HG03378 (cell line): ENCODE measurements at regions not wholly inside any gene's neighbourhood (a gene's known extent, or its start where the extent isn't known, plus 50 kb on each side); places are given as distances from the start of the nearest gene placed in this dataset.

Source experiments
- ATAC-seq: cut with Tn5 transposase; IDR thresholded peaks from one replicate; pipeline ENCODE4 v1.9.1; 2021; ENCODE audit warnings: mild to moderate bottlenecking, moderate library complexity; ENCODE audit not compliant: unreplicated experiment

DNA sequence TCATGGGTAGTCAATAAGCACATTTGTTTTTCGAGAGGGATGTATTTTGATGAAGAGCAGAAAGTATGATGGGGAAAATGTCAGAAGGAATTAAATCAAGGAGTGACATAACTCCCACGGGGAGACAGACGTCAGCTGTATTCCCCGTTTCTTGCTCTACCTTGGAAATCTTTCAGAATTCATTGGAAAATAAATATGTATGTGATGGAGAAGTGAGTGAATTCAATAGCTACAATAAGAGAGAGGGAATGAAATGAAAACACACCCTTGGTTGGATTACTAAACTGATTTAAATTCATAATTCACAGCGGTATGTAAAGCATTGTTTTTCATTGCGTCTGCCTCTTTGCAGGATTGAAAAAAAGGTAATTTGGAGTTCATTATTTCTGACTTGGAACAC, 209.7 kb upstream of the KLF4 start:
- no peak for ATAC-seq

DNA sequence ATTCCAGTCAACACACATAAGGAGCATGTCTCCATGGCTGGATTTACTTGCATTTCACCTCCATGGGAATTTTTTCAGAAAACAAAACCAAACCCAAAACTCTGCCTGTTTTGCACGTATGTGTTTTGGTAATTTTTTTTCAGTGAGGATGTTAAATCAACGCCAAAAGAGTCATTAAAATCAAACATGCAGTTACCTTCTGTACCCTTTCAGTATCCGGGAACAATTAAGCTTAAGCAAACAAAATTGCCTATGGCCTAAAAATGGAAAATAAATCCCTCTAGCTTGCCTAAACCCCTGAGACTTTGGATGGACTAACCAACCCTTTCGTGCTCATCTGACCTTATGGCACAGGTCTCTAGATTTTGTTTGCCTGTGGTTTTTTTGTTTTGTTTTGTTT, 209.2 kb upstream of the KLF4 start:
- ATAC-seq, result no peak

DNA sequence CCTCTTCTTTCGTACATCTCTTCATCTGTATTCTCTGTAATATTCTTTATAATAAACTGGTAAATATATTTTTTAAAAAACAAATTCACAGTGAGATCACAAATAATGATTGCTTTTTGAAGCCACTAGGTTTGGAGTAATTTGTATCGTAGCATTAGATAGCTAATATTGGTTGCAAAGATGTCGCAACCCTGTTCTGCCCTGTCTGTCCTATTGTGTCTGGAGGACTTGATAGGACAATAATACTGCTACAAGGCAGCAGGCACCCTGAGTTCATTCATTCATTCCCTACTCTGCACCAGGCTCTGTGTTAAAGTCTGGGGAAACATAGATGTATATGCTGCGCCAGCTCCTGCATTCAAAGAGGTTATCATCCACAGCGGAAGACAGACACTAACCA, 206.7 kb upstream of the KLF4 start:
- no peak for ATAC-seq

DNA sequence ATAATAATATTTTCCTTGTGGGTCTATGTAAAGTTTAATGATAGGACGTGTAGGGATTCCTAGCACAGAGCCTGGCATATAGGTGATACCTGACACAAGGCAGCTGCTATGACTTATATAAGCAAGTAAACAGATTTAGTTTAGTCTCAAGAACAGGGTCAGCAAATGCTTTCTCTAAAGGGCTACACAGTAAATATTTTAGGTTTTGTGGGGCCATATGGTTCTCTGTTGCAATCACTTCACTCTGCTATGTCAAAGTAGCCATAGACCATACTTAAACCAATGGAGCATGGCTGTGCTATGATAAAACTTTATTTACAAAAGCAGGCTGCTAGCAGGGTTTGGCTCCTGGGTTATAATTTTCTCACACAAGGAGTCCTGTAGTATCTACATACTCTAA, 204.8 kb upstream of the KLF4 start:
- ATAC-seq, result no peak

DNA sequence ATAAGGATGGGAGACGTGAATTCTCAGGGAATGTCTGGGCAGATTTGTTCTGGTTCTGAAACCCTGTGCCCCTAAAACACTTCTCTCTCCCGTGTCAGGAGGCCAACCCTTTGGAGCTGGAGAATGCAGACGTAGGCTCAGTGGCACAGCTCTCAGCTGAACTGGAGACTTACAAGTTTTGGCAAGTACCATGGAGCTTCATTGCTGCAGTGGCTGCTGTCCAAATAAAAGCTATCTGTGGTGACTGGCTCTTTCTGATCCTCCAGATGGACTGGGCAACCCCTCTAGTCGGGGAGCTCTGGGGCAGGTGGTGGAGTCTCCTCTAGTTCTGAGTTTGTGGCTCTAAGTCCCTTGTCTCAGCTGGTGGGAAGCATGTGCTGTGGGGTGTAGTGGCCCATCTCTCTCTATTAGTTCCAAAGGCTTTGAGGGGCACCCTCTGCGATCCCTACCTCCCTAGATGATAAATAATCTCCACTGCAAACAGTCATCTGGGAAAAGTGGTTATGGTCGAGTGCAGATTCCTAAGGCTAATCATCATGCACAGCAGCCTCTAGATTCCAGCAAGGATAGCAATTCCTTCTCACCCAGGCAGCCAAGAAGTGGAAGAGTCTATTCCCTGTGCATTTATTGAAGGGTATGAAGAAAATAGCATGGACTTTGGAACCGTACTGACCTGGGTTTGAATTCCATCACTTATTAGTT, 204.2 kb upstream of the KLF4 start:
- ATAC-seq, result no peak

DNA sequence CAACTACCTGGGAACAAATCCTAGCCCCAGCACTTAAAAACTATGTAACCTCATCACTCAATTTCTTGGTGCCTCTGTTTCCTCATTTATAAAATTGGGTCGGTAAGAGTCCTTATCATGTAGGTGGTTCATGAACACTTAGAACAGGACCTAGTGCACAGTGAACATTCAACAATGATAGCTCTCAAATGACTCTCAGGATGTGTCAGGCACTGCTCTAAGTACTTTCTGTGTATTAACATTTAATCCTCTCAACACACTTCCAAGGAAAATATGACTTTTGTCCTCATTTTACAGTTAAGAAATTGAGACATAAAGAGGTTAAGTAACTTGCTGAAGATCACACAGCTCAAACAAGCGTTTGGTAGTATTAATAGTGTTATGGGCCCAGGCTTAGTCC, 202.1 kb upstream of the KLF4 start:
- no peak for ATAC-seq

DNA sequence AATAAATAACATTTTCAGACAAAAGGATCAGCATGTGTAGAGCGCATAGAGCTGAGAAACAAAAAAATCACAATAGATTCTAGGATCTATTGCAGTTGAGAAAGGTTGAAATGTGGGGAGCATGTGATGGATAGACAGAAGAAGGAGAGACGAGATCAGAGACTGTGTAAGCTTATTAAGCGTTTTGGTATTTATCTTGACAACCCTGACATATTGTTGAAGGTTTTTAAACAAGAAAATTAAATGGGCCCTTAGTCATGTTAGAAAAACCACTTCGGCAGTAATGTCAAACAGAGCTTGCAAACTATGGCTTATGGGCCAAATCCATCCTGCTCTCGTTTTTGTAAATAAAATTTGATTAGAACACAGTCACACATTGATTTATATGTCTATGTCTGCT, 200.5 kb upstream of the KLF4 start:
- ATAC-seq, result no peak

DNA sequence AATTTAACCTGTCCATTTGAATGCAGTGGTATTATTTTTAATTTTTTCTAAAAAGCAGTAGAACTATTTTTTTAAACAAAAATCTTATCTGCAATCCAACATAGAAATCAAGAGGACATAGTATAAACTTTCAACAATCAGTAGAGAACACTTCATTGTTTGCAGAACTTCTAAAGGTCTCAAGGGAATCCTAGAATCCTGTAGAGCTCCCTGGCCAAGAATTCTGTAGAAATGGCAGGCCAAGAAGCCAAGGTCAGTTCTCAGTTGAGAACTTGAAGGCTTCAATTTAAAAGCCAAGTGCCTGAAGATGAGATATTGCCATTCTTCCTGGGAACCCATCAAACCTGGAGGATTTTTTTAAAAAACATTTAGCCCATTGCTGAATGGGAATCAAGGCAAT, 199.2 kb upstream of the KLF4 start:
- no peak for ATAC-seq

DNA sequence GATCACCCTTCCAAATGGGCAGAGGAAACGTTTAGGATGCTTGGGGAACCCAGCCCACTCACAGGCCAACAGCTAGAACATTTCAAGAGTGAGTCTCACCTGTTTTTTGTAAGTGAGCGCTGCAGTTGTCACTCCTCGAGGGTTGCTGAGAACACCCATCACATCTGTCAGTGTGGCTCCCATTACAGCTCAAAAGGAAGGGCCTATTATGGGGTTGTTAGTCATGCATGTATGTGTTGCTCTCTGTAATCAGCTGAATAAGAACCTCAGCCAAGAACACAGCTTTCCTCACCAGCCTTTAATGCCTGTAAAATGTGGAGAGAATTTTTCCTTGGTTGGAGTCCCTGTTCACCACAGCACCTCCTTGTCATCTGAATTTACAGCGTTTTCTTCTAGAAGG, 196.3 kb upstream of the KLF4 start:
- no peak for ATAC-seq

DNA sequence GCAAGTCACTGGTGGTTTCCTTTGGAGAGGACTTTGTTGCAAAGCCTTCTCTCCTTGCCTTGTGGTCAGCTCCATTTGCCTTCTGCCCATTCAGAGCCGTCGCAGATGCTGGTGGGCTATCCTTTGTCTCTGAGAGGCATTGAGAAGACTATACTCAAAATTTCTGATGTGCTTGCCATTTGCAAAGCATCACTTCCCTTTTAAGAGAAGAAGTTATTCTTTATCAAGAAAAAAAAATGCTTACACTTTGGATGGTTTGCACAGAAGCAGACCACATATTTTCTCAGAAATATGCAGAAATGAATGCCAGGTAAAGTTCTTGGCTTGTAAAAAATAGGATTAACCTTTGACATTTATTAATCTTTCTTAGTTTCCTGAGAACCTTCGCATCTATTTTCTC, 195.8 kb upstream of the KLF4 start:
- no peak for ATAC-seq

DNA sequence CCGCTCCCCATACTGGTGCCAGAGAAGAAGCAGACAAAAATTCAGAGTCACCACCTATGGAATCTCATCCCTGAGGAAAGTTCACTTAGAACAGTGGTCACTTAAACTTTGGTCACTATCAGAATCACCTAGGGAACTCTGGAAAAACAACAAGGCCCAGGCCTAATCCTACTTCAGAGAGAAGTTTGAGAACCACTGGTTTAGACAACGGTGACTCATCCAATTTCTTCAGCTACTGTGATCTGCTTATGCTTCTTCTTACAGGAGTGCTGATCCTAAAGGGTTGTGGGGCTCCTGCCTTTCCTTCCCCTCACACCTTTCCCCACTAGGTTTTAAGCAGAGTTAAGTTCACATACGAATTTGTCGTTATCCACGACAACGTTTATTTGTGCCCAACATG, 194.7 kb upstream of the KLF4 start:
- ATAC-seq, result no peak

DNA sequence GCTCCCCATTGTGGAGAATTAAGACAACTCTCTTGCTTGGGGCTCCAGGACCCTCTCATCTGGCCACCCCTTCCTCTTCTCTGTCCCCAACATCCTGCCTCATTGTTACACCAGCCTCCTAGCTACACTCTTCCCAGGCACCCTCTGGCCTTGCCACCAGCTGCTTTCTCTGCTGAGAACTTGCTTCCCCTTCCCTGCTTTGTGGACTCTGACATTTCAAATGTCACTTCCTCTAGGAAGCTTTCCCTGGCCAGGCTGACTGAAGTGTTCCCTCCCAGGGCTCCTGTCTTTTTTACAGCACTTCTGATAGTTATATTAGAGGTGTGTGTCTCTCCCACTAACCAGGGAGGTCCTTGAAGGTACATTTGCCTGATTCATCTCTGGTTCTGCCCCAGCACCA, 194.0 kb upstream of the KLF4 start:
- no peak for ATAC-seq

DNA sequence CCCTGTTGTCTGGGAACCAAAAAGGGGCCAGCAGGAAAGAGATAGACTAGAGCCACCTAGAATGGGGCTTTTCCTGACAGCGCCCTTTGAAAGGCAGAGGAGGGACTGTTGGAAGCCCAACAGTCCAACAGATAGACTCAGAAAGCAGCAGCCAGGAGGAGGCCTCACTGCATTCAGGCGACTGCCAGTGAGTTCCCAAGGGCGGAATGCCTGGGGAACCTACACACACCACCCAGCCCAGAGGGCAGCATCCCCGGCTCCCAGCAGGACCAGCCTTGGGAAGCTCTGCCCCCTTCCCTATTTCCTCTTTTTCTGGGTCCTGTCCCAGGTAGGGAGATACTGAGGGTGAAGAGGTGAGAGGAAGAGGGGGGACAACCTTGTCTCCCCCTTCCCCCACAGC, 192.4 kb upstream of the KLF4 start:
- ATAC-seq, result no peak

DNA sequence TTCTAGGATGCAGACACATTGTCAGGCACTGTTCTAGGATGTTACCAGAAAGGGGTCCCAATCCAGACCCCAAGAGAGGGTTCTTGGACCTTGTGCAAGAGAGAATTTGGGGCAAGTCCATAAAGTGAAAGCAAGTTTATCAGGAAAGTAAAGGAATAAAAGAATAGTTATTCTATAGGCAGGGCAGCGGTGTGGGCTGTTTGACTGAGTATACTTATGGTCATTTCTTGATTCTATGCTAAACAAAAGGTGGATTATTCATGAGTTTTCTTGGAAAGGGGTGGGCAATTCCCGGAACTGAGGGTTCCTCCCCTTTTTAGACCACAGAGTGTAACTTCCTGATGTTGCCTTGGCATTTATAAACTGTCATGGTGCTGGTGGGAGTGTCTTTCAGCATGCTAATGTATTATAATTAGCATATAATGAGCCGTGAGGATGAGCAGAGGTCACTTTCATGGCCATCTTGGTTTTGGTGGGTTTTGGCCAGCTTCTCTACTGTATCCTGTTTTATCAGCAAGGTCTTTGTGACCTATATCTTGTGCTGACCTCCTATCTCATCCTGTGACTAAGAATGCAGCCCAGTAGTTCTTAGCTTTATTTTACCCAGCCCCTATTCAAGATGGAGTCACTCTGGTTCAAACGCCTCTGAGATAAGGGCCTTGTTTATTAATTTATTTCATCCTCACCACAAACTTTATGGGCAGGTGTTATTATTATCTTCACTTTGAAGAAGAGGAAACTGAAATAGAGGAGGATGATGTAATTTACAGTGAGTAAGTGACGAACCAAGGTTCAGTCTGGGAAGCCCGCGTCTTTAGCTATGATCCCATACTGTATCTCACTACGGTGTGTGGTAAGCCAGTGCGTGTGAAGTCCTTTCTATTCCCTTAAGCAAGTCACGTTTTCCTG, 186.0 kb upstream of the KLF4 start:
- ATAC-seq, result no peak

DNA sequence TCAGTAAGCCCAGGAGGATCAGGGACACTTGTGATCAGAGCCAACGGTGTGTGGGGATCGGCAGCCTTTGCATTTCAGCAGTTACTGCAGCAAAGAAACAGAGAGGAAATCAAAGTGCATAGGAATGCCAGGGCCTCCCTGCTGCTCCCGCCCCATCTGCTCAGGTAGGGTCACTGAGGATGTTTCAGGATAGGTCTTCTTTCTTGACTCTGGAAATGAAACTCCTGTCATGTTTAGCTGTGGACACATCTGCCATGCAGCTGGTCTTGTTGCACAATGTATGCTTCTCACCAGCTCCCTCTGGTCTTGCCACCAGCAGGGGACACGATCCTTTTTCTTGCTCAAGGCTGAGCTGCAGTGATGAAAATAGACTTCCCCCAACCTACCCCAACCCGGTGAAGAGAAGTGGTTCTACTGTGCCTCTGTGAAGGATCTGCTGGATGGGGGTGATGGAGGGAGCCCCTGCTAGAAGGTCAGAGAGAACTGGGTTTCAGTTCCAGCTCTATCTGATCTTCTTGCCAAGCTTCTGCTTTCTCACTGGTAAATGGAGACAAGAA, 185.2 kb upstream of the KLF4 start:
- ATAC-seq, result no peak

DNA sequence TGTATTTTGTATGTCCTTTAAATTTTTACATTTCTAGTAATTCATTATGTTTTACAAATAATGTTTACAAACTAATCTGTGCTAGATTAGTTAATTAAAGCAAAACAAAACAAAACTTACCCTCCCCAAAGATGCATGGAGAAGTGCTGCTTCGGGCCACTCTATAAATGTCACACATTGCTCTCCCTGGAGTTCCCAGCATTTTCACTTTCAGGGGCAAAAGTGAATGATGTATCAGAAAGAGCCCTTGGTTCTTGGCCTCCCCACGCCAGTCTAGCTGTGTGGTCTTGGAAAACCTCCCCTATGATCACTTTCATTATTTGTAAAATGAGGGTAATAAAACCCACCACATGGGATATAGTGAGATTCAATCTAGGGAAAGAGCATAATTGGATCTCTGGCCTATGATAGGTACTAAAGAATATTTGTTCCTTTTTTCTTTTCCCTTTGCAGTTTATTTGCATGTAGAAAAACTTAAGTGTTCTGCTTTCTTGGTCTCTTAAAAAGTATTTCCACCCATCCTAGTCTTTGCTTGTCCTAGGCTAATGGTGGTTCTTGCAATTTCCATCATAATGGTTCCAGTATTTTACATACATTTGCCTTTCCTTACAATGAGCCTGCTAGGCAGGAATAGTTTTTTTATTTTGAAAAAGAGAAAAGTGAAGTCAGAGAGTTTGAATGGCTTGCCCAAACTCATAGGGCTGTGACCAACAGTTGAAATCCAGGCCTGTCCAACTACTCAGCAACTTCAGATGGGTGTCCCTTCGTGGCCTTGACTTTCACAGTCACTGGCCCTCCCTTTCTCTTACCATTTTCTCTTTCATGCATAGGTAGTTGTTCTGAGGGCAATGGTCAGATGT, 184.5 kb upstream of the KLF4 start:
- no peak for ATAC-seq

DNA sequence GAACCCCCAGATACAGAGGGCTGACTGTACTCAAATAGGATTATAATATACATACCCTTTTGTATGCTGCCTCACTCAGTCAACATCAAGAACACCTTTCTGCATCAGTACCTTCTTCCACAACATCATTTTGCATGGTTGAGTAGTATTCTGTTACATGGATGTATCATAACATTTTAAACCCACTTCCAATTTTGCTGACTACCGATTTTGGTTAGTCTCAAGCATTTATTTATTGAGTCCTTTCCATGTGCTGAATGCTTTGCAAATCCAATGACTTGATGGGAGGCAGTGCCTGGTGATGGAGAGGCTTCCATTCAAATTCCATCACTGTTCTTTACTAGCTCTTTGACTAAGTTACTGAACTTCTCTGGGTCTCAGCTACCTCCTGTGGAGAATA, 182.0 kb upstream of the KLF4 start:
- ATAC-seq, result no peak

DNA sequence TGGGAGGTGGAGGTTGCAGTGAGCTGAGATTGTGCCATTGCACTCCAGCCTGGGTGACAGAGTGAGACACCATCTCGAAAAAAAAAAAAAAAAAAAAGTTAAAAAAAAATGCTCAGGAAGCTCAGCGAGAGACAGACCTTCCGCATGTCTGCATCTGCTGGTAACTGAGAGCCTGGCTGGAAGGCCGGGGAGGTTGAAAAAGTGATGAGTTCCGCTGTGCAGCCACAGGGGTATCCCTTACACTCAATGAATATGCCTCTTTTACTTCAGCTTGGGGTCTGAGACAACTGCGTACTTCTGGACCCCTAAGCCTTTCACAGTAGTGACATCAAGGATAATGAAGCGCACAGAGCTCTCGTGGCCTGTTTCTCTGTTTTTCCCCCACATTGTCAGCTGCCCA, 179.9 kb upstream of the KLF4 start:
- ATAC-seq, result no peak

DNA sequence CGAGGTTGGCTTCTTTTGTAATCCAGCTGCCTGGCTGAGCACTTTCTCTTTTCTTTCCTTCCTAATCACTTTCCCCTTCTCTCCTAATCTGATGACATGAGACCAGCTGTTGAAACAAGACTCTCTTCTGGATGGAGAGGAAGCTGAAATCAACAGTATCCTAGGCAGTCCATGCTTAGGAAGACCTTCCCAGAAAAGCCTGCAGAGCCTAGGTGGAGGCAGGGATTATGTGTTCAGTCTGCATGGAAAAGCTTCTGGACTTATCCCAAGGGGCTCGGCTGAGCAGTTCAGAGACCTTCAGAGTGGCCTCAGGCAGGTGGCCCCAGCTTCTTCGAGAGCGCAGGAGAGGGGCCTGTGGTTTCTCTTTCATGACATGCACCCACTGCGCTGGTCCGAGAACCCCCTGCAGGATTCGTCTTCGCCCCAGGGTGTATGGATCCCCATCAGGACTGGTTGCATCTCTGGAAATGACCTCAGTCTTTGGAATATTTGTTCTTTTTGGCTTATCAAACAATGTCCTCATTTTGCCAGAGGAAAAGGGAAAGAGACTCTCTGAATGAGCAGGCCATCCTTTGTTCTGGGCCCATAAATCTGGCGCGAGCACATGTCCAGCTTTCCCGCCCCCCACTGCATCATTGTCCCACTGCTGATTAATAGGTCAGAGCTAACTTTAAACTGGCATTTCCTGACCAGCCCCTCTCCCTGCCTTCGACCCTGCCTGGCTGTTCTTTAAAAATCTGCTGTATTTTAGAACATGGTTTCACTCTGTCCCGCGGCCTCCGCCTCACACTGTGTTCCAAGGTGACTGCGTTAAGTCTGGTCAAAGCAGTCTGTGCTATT, 177.9 kb upstream of the KLF4 start:
- ATAC-seq, result no peak

DNA sequence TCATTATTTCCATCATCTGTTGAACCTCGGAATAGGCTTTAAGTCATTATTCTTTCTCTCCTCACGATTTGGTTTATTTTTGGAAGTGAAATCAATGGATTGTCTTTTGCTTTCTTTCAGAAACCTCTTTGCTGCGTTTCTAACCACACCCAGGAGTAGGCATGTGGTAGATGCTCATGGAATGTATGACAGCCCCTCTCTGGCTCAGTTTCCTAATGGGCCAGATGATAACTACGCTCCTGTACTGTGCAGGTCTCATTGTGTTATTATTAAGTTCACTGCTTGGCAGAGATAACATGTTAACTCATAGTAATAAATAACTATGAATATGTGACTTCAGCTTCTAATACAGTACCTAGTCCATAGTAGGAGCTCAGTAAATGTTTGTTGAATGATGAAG, 175.5 kb upstream of the KLF4 start:
- no peak for ATAC-seq
